ENCODE measurements at regions not wholly inside any gene's neighbourhood (a gene's known extent, or its start where the extent isn't known, plus 50 kb on each side); places are given as distances from the start of the nearest gene placed in this dataset.

DNA sequence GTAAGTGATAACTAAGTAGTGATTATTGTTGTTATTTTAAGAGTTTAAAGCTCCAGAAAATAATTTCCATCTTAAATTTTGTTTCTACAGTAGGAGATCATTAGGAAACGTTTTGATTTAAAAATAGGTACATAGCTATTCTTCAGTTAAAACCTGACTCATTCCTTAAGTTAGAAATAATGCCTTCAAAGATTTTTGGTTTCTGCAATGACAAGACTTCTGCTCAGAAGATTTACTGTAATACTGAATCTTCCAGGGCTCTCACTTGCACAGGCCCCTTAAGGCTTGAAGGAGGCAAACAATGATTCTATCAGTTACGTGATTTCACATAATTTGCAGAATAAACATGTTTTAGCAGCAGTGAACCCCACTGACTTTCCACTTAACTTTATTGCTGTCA lies 333.7 kb downstream of the RAD51AP2 start:
- H3K4me1 Mint-ChIP-seq, result no peaks in the 10 kb centered on the region
- CTCF ChIA-PET, result no interaction called here

DNA sequence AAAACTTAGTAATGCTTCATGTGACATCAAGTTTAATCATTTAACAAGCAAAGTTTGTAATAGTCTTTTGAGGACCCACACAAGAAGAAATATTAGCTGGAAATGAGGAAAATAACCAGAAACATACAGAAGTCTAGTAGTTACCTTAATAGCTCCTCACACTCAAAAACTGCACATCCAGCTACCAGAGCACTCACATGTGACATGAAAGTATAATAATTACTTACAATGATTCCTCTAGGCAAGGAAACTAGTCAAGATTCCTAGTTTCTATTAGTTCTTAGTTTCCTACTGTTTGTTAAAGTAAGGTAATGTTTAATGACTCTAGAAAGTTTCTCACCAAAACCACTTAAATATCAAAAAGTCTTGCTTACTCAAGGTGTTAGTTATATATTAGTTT lies 335.8 kb downstream of the RAD51AP2 start:
- ChIA-PET POLR2A (no interaction called here), CTCF (no interaction called here)
- Mint-ChIP-seq H3K9me3 (no peaks in the 10 kb centered on the region), H3K27me3 (no peaks in the 10 kb centered on the region), H3K4me1 (no peaks in the 10 kb centered on the region), H3K27ac (no peak overlapping the region), H3K4me3 (no peak overlapping the region), H3K36me3 (ENCODE audit: low read depth) (no peaks in the 10 kb centered on the region)
- DNase-seq, result no peak

More for the DNA sequence above, 333.7 kb downstream of the RAD51AP2 start:
- POLR2A ChIA-PET, result no interaction called here
- no peak for DNase-seq
- Mint-ChIP-seq H3K4me3 (no peak overlapping the region), H3K27ac (no peak overlapping the region), H3K27me3 (no peaks in the 10 kb centered on the region), H3K36me3 (ENCODE audit: low read depth) (no peaks in the 10 kb centered on the region), H3K9me3 (no peaks in the 10 kb centered on the region)

DNA sequence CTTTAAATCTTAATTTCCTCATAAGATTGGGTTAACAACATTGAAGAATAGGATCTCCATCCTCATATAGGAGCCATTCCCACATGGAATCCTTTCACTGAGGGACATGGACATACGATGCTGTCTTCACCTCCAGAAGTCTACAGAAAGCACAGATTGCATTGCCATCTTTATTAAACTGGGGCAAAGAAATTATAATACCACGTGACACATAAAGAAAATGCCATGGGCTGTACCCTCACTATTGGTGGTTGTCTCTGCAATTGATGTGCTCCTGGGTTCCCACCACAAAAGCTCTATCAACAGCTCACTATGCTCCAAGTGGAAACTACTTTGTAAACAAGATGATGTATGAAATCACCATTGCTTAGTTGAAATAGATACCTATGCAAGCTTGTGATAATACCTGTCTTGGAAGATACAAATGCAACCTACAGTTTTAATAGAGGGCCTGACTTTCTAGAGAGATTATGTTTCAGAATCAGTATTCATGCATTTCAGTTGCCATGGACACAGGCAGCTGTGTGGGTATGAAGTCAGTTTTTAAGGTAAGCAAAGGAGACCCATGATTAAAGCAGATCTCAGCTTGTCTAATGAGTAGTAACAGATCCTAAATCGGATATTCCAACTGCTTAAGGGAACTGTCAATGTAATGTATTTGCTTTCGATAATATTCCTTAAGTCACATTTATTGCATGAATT lies 337.0 kb downstream of the RAD51AP2 start:
- Mint-ChIP-seq H3K27ac (no peak overlapping the region), H3K4me1 (no peaks in the 10 kb centered on the region), H3K36me3 (ENCODE audit: low read depth) (no peaks in the 10 kb centered on the region), H3K9me3 (no peaks in the 10 kb centered on the region), H3K4me3 (no peak overlapping the region), H3K27me3 (no peaks in the 10 kb centered on the region)
- DNase-seq, result no peak
- ChIA-PET POLR2A (no interaction called here), CTCF (no interaction called here)

DNA sequence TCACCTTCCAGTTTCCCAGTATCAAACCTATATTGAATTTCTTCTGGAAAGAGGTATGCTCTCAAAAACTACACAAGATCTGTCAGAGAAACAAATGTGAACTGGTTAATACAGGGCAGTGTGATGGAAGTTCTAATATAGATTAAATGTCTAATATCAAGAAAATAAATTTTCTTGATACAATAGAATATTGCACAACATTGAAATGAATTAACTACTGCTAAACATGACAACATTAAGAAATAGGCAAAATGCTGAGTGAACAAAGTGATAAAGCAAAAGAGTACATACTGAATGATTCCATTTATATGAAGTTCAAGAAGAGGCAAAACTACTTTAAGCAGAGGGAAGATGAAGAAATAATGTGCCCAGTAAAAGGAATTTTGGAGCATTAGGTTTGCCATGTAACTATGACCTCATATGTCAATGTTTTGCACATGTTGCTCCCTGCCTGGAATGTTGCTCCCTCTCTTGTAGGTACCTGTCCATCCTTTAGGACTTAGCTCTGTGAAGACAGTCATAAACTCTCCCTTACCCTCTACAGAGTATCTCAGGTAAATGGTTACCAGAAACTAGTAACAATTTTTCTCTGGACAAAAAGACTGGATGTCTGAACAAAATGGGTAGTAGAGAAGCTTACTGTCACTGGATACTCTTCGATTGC lies 339.0 kb downstream of the RAD51AP2 start:
- Mint-ChIP-seq H3K36me3 (ENCODE audit: low read depth) (no peaks in the 10 kb centered on the region), H3K4me3 (no peak overlapping the region), H3K4me1 (no peaks in the 10 kb centered on the region), H3K9me3 (no peaks in the 10 kb centered on the region), H3K27me3 (no peaks in the 10 kb centered on the region), H3K27ac (no peak overlapping the region)
- ChIA-PET POLR2A (no interaction called here), CTCF (interaction anchor here (0.6 kb wide), 1 partner anchor 145 kb away, joined by 3 read pairs; no protein-coding TSS in a partner anchor)
- DNase-seq, result no peak

DNA sequence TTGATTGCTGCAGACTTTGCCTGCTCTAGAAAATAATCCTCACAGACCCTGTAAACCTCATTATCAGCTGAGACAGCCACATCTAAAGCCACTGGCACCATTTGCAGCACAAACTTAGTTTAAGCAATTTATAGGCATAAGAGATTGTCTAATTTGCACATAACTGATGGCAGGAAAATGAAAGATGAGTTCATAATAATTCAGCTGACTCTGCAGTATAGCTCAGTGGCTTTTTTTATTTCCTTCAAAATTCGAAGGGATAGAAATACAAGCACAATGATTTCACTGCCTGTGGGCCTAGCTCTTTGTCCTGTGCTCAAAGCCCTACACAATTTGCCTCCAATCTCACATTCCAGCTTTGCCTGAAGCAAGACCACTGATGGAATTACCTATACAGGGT lies 341.2 kb downstream of the RAD51AP2 start:
- H3K27ac Mint-ChIP-seq, result no peak overlapping the region
- H3K4me3 Mint-ChIP-seq, result no peak overlapping the region
- H3K4me1 Mint-ChIP-seq, result no peaks in the 10 kb centered on the region
- no peaks in the 10 kb centered on the region for H3K36me3 Mint-ChIP-seq (ENCODE audit: low read depth)
- ChIA-PET CTCF (no interaction called here), POLR2A (no interaction called here)
- no peaks in the 10 kb centered on the region for H3K9me3 Mint-ChIP-seq
- H3K27me3 Mint-ChIP-seq, result no peaks in the 10 kb centered on the region
- DNase-seq, result no peak

DNA sequence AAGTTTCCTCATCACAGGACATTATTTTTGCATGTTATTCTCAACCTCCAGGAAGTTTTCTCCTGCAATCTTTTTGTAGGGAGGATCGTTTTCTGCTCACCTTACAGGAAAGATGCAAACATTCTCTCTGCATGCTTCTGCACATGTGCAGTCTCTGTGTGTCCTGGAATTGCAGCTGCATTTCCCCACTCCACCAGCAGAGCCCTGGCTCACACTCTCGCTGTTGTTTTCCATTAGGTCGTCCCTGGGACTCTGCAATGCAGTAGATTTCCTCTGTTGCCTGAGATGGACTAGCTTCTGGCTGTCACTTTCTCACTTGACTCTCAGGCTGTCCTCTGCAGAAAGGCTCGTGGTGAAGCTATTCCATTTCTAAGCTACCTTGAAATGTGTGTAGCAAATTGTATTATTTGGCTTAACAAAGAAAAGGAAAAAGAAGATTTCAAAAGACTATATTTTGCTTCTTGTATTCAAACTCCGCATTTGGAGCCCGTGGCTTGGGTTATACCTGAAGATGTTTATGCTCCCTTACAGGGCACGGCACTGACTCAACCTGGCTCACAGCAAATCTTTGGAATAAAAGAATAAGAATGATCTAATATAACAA lies 346.7 kb downstream of the RAD51AP2 start:
- ChIA-PET POLR2A (no interaction called here), CTCF (interaction anchor here (0.6 kb wide), 1 partner anchor 11 kb away, joined by 3 read pairs; no protein-coding TSS in a partner anchor)

DNA sequence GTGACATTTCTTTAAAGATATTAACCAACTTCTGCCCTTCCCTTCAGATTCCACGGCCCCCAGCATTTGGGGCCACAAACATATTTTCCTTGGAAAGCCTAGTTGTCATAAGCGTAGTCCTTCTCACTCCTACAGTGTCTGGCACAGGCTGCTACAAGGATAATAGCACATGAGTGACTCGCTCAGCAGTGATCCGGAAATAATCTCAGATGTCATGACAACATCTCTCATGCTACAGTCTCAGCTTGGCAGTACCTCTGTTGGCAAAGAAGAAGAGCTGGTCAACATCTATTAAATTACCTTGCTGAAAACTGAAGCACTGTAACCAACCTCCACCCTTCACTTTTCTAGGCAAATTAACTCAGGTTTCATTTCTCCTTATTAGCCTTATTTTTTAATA lies 351.7 kb downstream of the RAD51AP2 start:
- H3K27me3 Mint-ChIP-seq, result no peaks in the 10 kb centered on the region
- no peak overlapping the region for H3K27ac Mint-ChIP-seq
- no peak overlapping the region for H3K4me3 Mint-ChIP-seq
- ChIA-PET CTCF (no interaction called here), POLR2A (no interaction called here)
- DNase-seq, result no peak
- no peaks in the 10 kb centered on the region for H3K36me3 Mint-ChIP-seq (ENCODE audit: low read depth)
- no peaks in the 10 kb centered on the region for H3K4me1 Mint-ChIP-seq
- H3K9me3 Mint-ChIP-seq, result peaks cover 3% of the 10 kb centered on the region

More for the DNA sequence above, 346.7 kb downstream of the RAD51AP2 start:
- Mint-ChIP-seq H3K27ac (no peak overlapping the region), H3K36me3 (ENCODE audit: low read depth) (no peaks in the 10 kb centered on the region), H3K27me3 (no peaks in the 10 kb centered on the region), H3K4me1 (no peaks in the 10 kb centered on the region), H3K9me3 (peaks cover 3% of the 10 kb centered on the region), H3K4me3 (no peak overlapping the region)
- no peak for DNase-seq

DNA sequence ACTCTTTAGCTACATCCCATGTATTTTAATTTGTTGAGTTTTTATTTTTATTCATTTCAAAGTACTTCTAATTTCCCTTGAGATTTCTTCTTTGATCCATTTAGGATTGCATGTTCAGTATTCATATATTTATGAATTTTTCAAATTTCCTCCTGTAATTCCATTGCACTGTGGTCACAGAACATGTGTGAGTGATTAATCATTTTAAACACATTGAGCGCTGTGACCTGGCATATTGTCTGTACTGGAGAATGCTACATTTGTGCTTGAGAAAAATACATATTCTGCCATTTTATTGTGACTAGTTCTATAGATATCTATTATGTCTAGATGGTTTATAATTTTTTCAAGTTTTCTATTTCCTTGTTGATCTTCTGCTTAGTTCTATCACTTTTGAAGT lies 353.7 kb downstream of the RAD51AP2 start:
- ChIA-PET POLR2A (no interaction called here), CTCF (no interaction called here)
- no peak for DNase-seq
- H3K4me1 Mint-ChIP-seq, result no peaks in the 10 kb centered on the region
- H3K27ac Mint-ChIP-seq, result no peak overlapping the region
- no peaks in the 10 kb centered on the region for H3K36me3 Mint-ChIP-seq (ENCODE audit: low read depth)
- no peaks in the 10 kb centered on the region for H3K27me3 Mint-ChIP-seq
- H3K4me3 Mint-ChIP-seq, result no peak overlapping the region
- H3K9me3 Mint-ChIP-seq, result peaks cover 3% of the 10 kb centered on the region

DNA sequence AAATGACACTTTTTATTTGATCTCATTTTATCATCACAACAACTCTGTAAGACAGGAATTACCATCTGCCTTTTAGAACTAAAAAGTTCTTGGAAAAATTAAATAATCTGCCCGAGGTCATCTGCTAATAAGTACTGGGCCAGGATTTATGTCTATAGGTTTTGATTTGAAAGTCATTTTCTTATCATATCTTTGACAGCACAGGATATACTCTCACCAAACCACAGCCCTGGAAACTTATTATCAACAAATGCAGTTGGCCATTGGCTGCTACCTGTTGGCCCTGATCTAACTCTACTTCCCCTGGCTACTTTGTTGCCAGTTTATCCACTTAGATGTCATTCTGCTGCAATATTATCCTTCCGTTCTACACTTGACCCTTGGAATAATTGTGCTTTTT lies 354.6 kb downstream of the RAD51AP2 start:
- Mint-ChIP-seq H3K4me1 (no peaks in the 10 kb centered on the region), H3K9me3 (peaks cover 3% of the 10 kb centered on the region), H3K27me3 (no peaks in the 10 kb centered on the region), H3K4me3 (no peak overlapping the region), H3K27ac (no peak overlapping the region), H3K36me3 (ENCODE audit: low read depth) (no peaks in the 10 kb centered on the region)
- ChIA-PET POLR2A (no interaction called here), CTCF (no interaction called here)
- no peak for DNase-seq

DNA sequence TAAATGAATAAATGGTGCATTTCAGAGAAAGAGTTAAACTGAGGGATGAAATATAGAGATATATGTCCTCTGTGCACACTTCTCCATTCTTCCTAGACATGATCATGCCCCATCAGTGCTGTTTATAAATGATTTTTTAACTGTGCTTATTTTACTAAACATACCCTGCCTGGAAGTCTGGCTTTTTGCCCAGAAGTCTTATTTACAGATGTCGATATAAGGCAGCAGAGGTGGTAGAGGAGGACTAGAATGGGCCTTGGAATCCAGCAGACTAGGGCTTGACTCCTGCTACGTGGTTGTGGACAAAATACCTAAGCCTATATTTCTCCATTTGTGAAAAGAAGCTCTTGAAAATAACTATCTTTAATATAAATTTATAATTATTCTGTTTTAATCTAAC lies 355.5 kb downstream of the RAD51AP2 start:
- Mint-ChIP-seq H3K4me1 (no peaks in the 10 kb centered on the region), H3K36me3 (ENCODE audit: low read depth) (no peaks in the 10 kb centered on the region), H3K9me3 (no peaks in the 10 kb centered on the region), H3K27ac (no peak overlapping the region), H3K4me3 (no peak overlapping the region), H3K27me3 (no peaks in the 10 kb centered on the region)
- POLR2A ChIA-PET, result no interaction called here
- DNase-seq, result no peak
- CTCF ChIA-PET, result no interaction called here

DNA sequence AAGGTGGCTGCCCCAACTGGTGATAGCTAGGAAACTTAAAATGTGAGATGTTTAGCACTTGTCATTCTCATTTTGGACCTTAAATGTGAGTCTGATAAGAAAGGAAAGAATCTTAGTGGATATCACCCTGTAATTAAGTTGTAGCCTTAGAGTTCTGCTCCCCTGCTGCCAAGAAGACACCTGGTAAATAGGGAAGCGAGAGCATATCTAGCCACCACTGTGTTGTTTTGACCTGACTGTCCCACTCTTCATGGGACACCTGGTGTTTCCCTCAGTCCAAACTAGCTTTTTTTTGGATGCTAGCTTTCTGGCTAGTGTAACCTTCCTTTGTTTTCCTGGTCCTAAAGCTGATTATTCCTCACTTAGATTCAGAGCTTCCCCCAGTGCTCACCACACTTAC lies 357.6 kb downstream of the RAD51AP2 start:
- no peak overlapping the region for H3K27ac Mint-ChIP-seq
- ChIA-PET CTCF (interaction anchor here (1.0 kb wide), 1 partner anchor 11 kb away, joined by 3 read pairs; no protein-coding TSS in a partner anchor), POLR2A (no interaction called here)
- no peaks in the 10 kb centered on the region for H3K9me3 Mint-ChIP-seq
- H3K27me3 Mint-ChIP-seq, result no peaks in the 10 kb centered on the region
- H3K36me3 Mint-ChIP-seq (ENCODE audit: low read depth), result no peaks in the 10 kb centered on the region
- no peak for DNase-seq
- no peak overlapping the region for H3K4me3 Mint-ChIP-seq
- no peaks in the 10 kb centered on the region for H3K4me1 Mint-ChIP-seq

DNA sequence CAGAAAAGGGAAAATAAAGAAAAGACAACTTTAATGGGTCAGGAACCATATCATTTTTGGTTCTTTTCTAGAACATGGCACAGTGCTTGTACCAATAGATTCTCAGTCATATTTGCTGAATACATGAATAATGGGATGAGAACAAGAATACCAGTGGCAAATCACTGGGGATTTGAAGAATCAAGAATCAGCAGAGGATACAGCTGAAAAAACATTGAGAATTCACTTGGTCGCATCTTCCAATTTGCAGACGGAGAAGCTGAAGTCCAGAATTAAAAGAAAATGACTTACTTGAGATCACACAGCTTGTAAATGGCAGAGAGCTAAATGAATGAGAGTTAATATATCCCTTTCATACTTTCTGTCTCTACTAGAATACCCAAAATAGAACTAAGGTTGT lies 362.2 kb downstream of the RAD51AP2 start:
- Mint-ChIP-seq H3K27me3 (no peaks in the 10 kb centered on the region), H3K9me3 (no peaks in the 10 kb centered on the region), H3K4me3 (no peak overlapping the region), H3K27ac (no peak overlapping the region), H3K4me1 (no peaks in the 10 kb centered on the region), H3K36me3 (ENCODE audit: low read depth) (no peaks in the 10 kb centered on the region)
- POLR2A ChIA-PET, result no interaction called here
- CTCF ChIA-PET, result no interaction called here
- DNase-seq, result no peak

DNA sequence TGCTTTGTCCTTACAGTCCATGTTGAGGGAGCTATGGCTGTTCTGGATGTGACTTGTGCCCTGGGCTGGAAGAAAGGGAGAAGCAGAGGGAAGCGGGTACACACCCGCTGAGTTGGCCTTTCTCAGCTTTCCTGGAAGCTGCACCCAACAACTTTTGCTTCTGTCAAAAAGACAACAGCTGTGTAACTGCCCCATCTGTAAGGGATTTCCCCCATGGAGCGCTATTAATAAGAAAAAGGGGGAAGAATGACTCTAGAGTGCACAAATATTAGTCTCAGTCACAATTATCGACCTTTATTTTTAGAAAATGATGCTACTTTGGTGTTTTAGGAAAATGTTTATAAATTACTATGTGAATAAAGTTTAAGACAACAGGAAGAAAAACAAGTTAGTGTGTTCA lies 368.3 kb downstream of the RAD51AP2 start:
- H3K27me3 Mint-ChIP-seq, result no peaks in the 10 kb centered on the region
- H3K4me3 Mint-ChIP-seq, result no peak overlapping the region
- no peaks in the 10 kb centered on the region for H3K36me3 Mint-ChIP-seq (ENCODE audit: low read depth)
- no peak for DNase-seq
- CTCF ChIA-PET, result no interaction called here
- H3K9me3 Mint-ChIP-seq, result no peaks in the 10 kb centered on the region
- POLR2A ChIA-PET, result no interaction called here
- H3K27ac Mint-ChIP-seq, result no peak overlapping the region
- no peaks in the 10 kb centered on the region for H3K4me1 Mint-ChIP-seq

Measured in activated CD4-positive, alpha-beta T cell treated with anti-CD3 and anti-CD28 coated beads, Interleukin-2, amount 10 ng/mL, durations not matched to agents 7 days and 5 days (primary cell).